SK-N-SH treated with all-trans-retinoic acid at 6 μM for 48 hours (cell line): ENCODE measurements at regions not wholly inside any gene's neighbourhood (a gene's known extent, or its start where the extent isn't known, plus 50 kb on each side); places are given as distances from the start of the nearest gene placed in this dataset.

Experiments used
- ATAC-seq: fragments of 200-7000 bp; cut with Tn5 transposase; 3 replicates; pipeline ENCODE4 v1.9.1; 2020; ENCODE audit warnings: mild to moderate bottlenecking, moderate library complexity
- ARNTL ChIP-seq: fragments of 450-650 bp; formaldehyde crosslinking; IDR thresholded peaks from 2 replicates; pipeline ENCODE4 v1.5.0; 2020; ENCODE audit warnings: low read depth, mild to moderate bottlenecking, moderate library complexity, borderline replicate concordance
- BACH2 ChIP-seq: fragments of 250-450 bp; sonication (Bioruptor Pico); IDR thresholded peaks from 2 replicates; pipeline ENCODE4 v1.9.0; 2021; ENCODE audit warnings: mild to moderate bottlenecking, borderline replicate concordance
- CREB5 ChIP-seq: fragments of 250-450 bp; sonication (Bioruptor Pico); IDR thresholded peaks from 2 replicates; pipeline ENCODE4 v1.5.1; 2020; ENCODE audit warnings: low read depth, mild to moderate bottlenecking, moderate library complexity
- CSDC2 ChIP-seq: fragments of 250-450 bp; sonication (Bioruptor Pico); IDR thresholded peaks from 2 replicates; pipeline ENCODE4 v1.5.0; 2020; ENCODE audit warnings: mild to moderate bottlenecking, moderate library complexity
- CSRNP3 ChIP-seq: fragments of 250-450 bp; sonication (Bioruptor Pico); IDR thresholded peaks from 2 replicates; pipeline ENCODE4 v1.5.1; 2021; ENCODE audit warnings: mild to moderate bottlenecking, moderate library complexity
- ESRRG ChIP-seq: fragments of 250-450 bp; sonication (Bioruptor Pico); IDR thresholded peaks from 2 replicates; pipeline ENCODE4 v1.6.1; 2021; ENCODE audit warnings: mild to moderate bottlenecking
- GLIS3 ChIP-seq: fragments of 250-450 bp; sonication (Bioruptor Pico); IDR thresholded peaks from 2 replicates; pipeline ENCODE4 v1.5.0; 2020; ENCODE audit warnings: mild to moderate bottlenecking, moderate library complexity
- ISL1 ChIP-seq: fragments of 250-450 bp; sonication (Bioruptor Pico); IDR thresholded peaks from 2 replicates; pipeline ENCODE4 v2.1.2; 2022; ENCODE audit warnings: mild to moderate bottlenecking, moderate library complexity
- PATZ1 ChIP-seq: fragments of 250-450 bp; sonication (Bioruptor Pico); IDR thresholded peaks from 2 replicates; pipeline ENCODE4 v1.8.0; 2020; ENCODE audit warnings: mild to moderate bottlenecking, moderate library complexity, borderline replicate concordance
- PPARA ChIP-seq: fragments of 250-450 bp; sonication (Bioruptor Pico); IDR thresholded peaks from 2 replicates; pipeline ENCODE4 v1.5.0; 2020; ENCODE audit warnings: mild to moderate bottlenecking, borderline replicate concordance
- RARB ChIP-seq: fragments of 250-450 bp; sonication (Bioruptor Pico); IDR thresholded peaks from 2 replicates; pipeline ENCODE4 v1.8.0; 2021; ENCODE audit warnings: mild to moderate bottlenecking, moderate library complexity
- SNAI2 ChIP-seq: fragments of 250-450 bp; sonication (Bioruptor Pico); IDR thresholded peaks from 2 replicates; pipeline ENCODE4 v1.5.0; 2020; ENCODE audit warnings: mild to moderate bottlenecking, moderate library complexity
- TCF4 ChIP-seq: fragments of 250-450 bp; sonication (Bioruptor Pico); IDR thresholded peaks from 2 replicates; pipeline ENCODE4 v1.8.0; 2021; ENCODE audit warnings: mild to moderate bottlenecking, moderate library complexity, borderline replicate concordance
- TOX ChIP-seq: fragments of 250-450 bp; sonication (Bioruptor Pico); IDR thresholded peaks from 2 replicates; pipeline ENCODE4 v1.8.0; 2021; ENCODE audit warnings: mild to moderate bottlenecking, moderate library complexity, borderline replicate concordance
- TSHZ2 ChIP-seq: fragments of 250-450 bp; sonication (Bioruptor Pico); IDR thresholded peaks from 2 replicates; pipeline ENCODE4 v1.5.0; 2020; ENCODE audit warnings: mild to moderate bottlenecking, moderate library complexity
- ZC3H10 ChIP-seq: fragments of 250-450 bp; sonication (Bioruptor Pico); IDR thresholded peaks from 2 replicates; pipeline ENCODE4 v1.5.1; 2021; ENCODE audit warnings: mild to moderate bottlenecking, moderate library complexity
- ZFP3 ChIP-seq: fragments of 250-450 bp; sonication (Bioruptor Pico); IDR thresholded peaks from 2 replicates; pipeline ENCODE4 v1.5.0; 2020; ENCODE audit warnings: mild to moderate bottlenecking, moderate library complexity
- ZFP30 ChIP-seq: fragments of 450-650 bp; formaldehyde crosslinking; IDR thresholded peaks from 2 replicates; pipeline ENCODE4 v1.5.0; 2022; ENCODE audit warnings: mild to moderate bottlenecking, moderate library complexity
- ZNF565 ChIP-seq: fragments of 450-650 bp; formaldehyde crosslinking; conservative IDR thresholded peaks from 2 replicates; pipeline ENCODE4 v1.5.0; 2020; ENCODE audit warnings: low read depth, mild to moderate bottlenecking, moderate library complexity
- ZNF70 ChIP-seq: fragments of 450-650 bp; formaldehyde crosslinking; IDR thresholded peaks from 2 replicates; pipeline ENCODE4 v1.5.0; 2020; ENCODE audit warnings: mild to moderate bottlenecking, moderate library complexity
- ZNF8 ChIP-seq: fragments of 450-650 bp; formaldehyde crosslinking; IDR thresholded peaks from 2 replicates; pipeline ENCODE4 v1.5.0; 2020; ENCODE audit warnings: mild to moderate bottlenecking, moderate library complexity

- no peak for ATAC-seq
- no peak for TF ChIP-seq SNAI2
- TF ChIP-seq TOX: no peak
- TF ChIP-seq ESRRG (CRISPR knock-in tag): no peak
- TF ChIP-seq TCF4 (CRISPR knock-in tag): no peak
- TF ChIP-seq BACH2 (CRISPR knock-in tag): no peak
- no peak for TF ChIP-seq ZC3H10 (CRISPR knock-in tag)
- no peak for TF ChIP-seq PATZ1 (CRISPR knock-in tag)
These were observed 116.7 kb upstream of the EGLN3 start for GRCh38 chr14:34067587-34067986.

GRCh38 chr14:34065690-34066391, 115.0 kb upstream of the EGLN3 start:
- no peak for ATAC-seq
- TF ChIP-seq ZNF565 (CRISPR knock-in tag): no peak
- no peak for TF ChIP-seq CREB5 (CRISPR knock-in tag)
- TF ChIP-seq PPARA (CRISPR knock-in tag): no peak
- no peak for TF ChIP-seq CSRNP3 (CRISPR knock-in tag)
- no peak for TF ChIP-seq CSDC2
- no peak for TF ChIP-seq SNAI2
- TF ChIP-seq ARNTL: no peak
- no peak for TF ChIP-seq GLIS3 (CRISPR knock-in tag)
- no peak for TF ChIP-seq ZFP30 (CRISPR knock-in tag)
- no peak for TF ChIP-seq ZNF8 (CRISPR knock-in tag)
- TF ChIP-seq ZC3H10 (CRISPR knock-in tag): no peak
- TF ChIP-seq TOX: no peak
- TF ChIP-seq ZFP3 (CRISPR knock-in tag): no peak

GRCh38 chr14:34065236-34065635, 114.4 kb upstream of the EGLN3 start:
- ATAC-seq: no peak
- TF ChIP-seq GLIS3 (CRISPR knock-in tag): no peak
- no peak for TF ChIP-seq ZNF70 (CRISPR knock-in tag)
- TF ChIP-seq PPARA (CRISPR knock-in tag): no peak
- TF ChIP-seq PATZ1 (CRISPR knock-in tag): no peak
- no peak for TF ChIP-seq CREB5 (CRISPR knock-in tag)
- TF ChIP-seq ISL1 (CRISPR knock-in tag): no peak
- TF ChIP-seq ESRRG (CRISPR knock-in tag): no peak
- no peak for TF ChIP-seq BACH2 (CRISPR knock-in tag)
- TF ChIP-seq TSHZ2 (CRISPR knock-in tag): no peak
- no peak for TF ChIP-seq ZFP30 (CRISPR knock-in tag)
- no peak for TF ChIP-seq ZNF8 (CRISPR knock-in tag)
- TF ChIP-seq ZNF565 (CRISPR knock-in tag): no peak
- TF ChIP-seq ARNTL: no peak
- no peak for TF ChIP-seq TCF4 (CRISPR knock-in tag)
- no peak for TF ChIP-seq RARB (CRISPR knock-in tag)
- TF ChIP-seq CSRNP3 (CRISPR knock-in tag): no peak
- TF ChIP-seq CSDC2: no peak
